Lung (tissue), 11 donors: ENCODE measurements at regions not wholly inside any gene's neighbourhood (a gene's known extent, or its start where the extent isn't known, plus 50 kb on each side); places are given as distances from the start of the nearest gene placed in this dataset.
A peak's percentile ranks its signal among the peaks of the same experiment; 100 is the strongest.

ENCODE experiments used
- ATAC-seq: fragments of 200-7000 bp; cut with Tn5 transposase; one replicate; pipeline ENCODE4 v1.9.1; 2020; ENCODE audit warnings: moderate number of reproducible peaks; ENCODE audit not compliant: insufficient read depth, low FRiP score
- DNase-seq, 3 donors: peaks; one replicate each; pipeline ENCODE4 v3.0.0-alpha.2; 2013 to 2017
- H3K27ac ChIP-seq, 2 donors: one replicate each; pipeline ENCODE4 v1.5.1; 2013; ENCODE audit warnings: mild to moderate bottlenecking in 2 of 2, moderate library complexity in 2 of 2, control low read depth in 1 of 2, inconsistent platforms in 1 of 2, low read depth in 1 of 2, low read length in 1 of 2
- H3K27me3 ChIP-seq, 3 donors: one replicate each; pipeline ENCODE4 v1.5.1; 2013; ENCODE audit warnings: low read length in 2 of 3; ENCODE audit not compliant: control insufficient read depth in 3 of 3, insufficient read depth in 3 of 3
- H3K36me3 ChIP-seq, 4 donors: one replicate each; pipeline ENCODE4 v1.5.1; 2013; ENCODE audit warnings: low read length in 4 of 4, mild to moderate bottlenecking in 1 of 4, moderate library complexity in 1 of 4; ENCODE audit not compliant: control insufficient read depth in 4 of 4, insufficient read depth in 4 of 4
- H3K4me1 ChIP-seq, 5 donors: one replicate each; pipeline ENCODE4 v1.5.1; 2013; ENCODE audit warnings: low read length in 5 of 5, mild to moderate bottlenecking in 2 of 5, moderate library complexity in 1 of 5; ENCODE audit not compliant: control insufficient read depth in 5 of 5, insufficient read depth in 5 of 5
- H3K4me3 ChIP-seq: one replicate; pipeline ENCODE4 v1.5.1; 2013; ENCODE audit warnings: mild to moderate bottlenecking, control low read depth, moderate library complexity
- H3K9ac ChIP-seq, 2 donors: one replicate each; pipeline ENCODE4 v1.5.1; 2013; ENCODE audit warnings: low read length in 2 of 2, control low read depth in 1 of 2; ENCODE audit not compliant: insufficient read depth in 1 of 2
- H3K9me3 ChIP-seq, 4 donors: one replicate each; pipeline ENCODE4 v1.5.1; 2013; ENCODE audit warnings: low read length in 3 of 4, mild to moderate bottlenecking in 1 of 4, moderate library complexity in 1 of 4; ENCODE audit not compliant: control insufficient read depth in 4 of 4, insufficient read depth in 3 of 4
- CTCF ChIP-seq: IDR thresholded peaks from 2 replicates; pipeline ENCODE4 v1.5.1; 2012; ENCODE audit warnings: mild to moderate bottlenecking; ENCODE audit errors: control extremely low read depth, extremely low read depth
- WGBS, 2 donors: extraction: QIAGEN DNeasy Blood & Tissue Kit; methylation state at CpG; one replicate each; pipeline ENCODE4 v1.1.7; 2013; 5-methylcytosine and 5-hydroxymethylcytosine counted together
- donor health status: control.
- donor health status: control.
- donor health status: Bipolar disorder and iron deficiency.
- donor health status: healthy.
- donor health status: DM: yes; HTN: yes; CAD: no.

GRCh38 chr18:62450546-62451410, 72.0 kb upstream of the ZCCHC2 start:
- Histone ChIP-seq H3K4me1 (peaks cover 0 to 6% (median 0%) of the 10 kb centered on the region in 5 donors), H3K9ac (no peak overlapping the region), H3K9me3 (no peaks in the 10 kb centered on the region), H3K27ac (peak overlapping the region; percentile 52 to 75), H3K36me3 (no peaks in the 10 kb centered on the region), H3K4me3 (no peak overlapping the region), H3K27me3 (no peaks in the 10 kb centered on the region)
- DNase-seq (peak; percentile 22 to 62 (median 30)), ATAC-seq (peak; percentile 68)
- 15 to 27% methylated on average over 15 of the region's 15 CpGs for WGBS, 2 donors
- no peak for TF ChIP-seq CTCF

- no peak for DNase-seq
- peak; percentile 28 for ATAC-seq
- H3K9me3 ChIP-seq, result no peaks in the 10 kb centered on the region
- 23 to 39% methylated on average over 5 of the region's 5 CpGs for WGBS, 2 donors
- no peak overlapping the region for H3K27ac ChIP-seq
- H3K27me3 ChIP-seq, result no peaks in the 10 kb centered on the region
- H3K4me3 ChIP-seq, result no peak overlapping the region
- no peak overlapping the region for H3K9ac ChIP-seq
- peaks cover 0 to 6% (median 0%) of the 10 kb centered on the region in 5 donors for H3K4me1 ChIP-seq
- no peak for TF ChIP-seq CTCF
- no peaks in the 10 kb centered on the region for H3K36me3 ChIP-seq
Observed at GRCh38 chr18:62452280-62452831, 70.5 kb upstream of the ZCCHC2 start.

GRCh38 chr18:62453864-62454263, 69.0 kb upstream of the ZCCHC2 start:
- no peak for ATAC-seq
- no peaks in the 10 kb centered on the region for H3K27me3 ChIP-seq
- WGBS, 2 donors, result 57 to 83% methylated on average over 3 of the region's 3 CpGs

More at GRCh38 chr18:62453864-62454263, 69.0 kb upstream of the ZCCHC2 start:
- DNase-seq, result no peak
- Histone ChIP-seq H3K9me3 (no peaks in the 10 kb centered on the region), H3K4me3 (no peak overlapping the region), H3K36me3 (no peaks in the 10 kb centered on the region), H3K4me1 (peaks cover 0 to 6% (median 0%) of the 10 kb centered on the region in 5 donors), H3K27ac (no peak overlapping the region), H3K9ac (no peak overlapping the region)
- no peak for TF ChIP-seq CTCF
